GM19467 (cell line): ENCODE measurements at regions not wholly inside any gene's neighbourhood (a gene's known extent, or its start where the extent isn't known, plus 50 kb on each side); places are given as distances from the start of the nearest gene placed in this dataset.

Source experiments
- ATAC-seq: cut with Tn5 transposase; IDR thresholded peaks from one replicate; pipeline ENCODE4 v1.9.1; 2021; ENCODE audit warnings: mild to moderate bottlenecking, moderate library complexity; ENCODE audit not compliant: unreplicated experiment

DNA sequence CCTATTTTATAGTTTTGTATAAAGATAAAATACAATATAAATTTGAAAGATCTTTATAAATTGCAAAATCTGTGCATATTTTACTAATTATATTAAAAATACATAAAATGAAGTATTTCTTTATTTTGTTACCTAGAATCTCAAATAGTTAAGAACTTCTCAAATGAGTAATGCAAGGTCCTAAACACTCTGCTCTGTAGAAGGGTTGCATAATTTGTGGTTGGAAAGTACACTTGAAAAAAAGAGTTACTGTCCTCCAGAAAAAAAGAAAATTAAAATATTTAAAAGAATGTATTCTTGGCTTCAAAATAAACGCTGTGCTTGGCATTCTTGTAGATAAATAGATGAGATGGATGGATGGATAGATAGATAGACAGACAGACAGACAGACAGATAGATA lies 428.8 kb upstream of the CDH6 start:
- ATAC-seq: no peak

GRCh38 chr5:30759731-30760130 lies 433.8 kb upstream of the CDH6 start:
- ATAC-seq: no peak

- ATAC-seq: no peak
Observed at GRCh38 chr5:30752015-30752414, 441.5 kb upstream of the CDH6 start.

- no peak for ATAC-seq
Observed at GRCh38 chr5:30749971-30750370, 443.5 kb upstream of the CDH6 start.

GRCh38 chr5:30747412-30747811 lies 446.1 kb upstream of the CDH6 start:
- ATAC-seq: no peak

GRCh38 chr5:30736669-30737068 lies 456.8 kb upstream of the CDH6 start:
- ATAC-seq: no peak

GRCh38 chr5:30734118-30734517 lies 459.4 kb upstream of the CDH6 start:
- ATAC-seq: no peak

DNA sequence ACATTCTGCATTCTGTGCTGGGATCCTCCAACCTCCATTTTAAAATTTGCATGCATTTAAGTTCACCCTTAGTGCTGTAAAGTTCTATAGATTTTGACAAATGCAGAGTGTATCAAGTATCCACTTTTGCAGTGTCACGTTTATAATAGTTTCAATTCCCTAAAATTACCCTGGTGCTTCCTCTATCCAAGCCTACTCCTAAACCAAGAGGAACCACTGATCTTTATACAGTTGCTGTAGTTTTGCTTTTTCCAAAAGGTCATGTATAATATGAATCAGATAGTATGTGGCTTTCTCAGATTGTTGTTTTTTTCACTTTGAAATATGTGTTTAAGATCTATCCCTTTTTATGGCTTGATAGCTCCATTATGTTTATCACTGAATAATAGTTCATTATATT lies 468.4 kb upstream of the CDH6 start:
- no peak for ATAC-seq

DNA sequence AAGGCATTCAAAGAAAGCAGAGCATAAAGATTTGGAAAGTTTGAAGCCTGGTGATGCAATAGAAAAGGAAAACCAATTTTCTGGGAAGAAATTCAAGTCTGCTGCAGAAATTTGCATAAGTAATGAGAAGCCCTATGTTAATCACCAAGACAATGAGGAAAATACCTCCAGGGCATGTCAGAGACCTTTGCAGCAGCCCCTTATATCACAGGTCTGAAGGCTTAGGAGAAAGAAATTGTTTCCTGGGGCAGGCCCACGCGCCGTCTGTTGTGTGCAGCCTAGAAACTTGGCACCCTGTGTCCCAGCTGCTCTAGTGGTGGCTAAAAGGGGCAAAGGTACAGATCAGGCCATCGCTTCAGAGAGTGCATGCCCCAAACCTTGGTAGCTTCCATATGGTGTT lies 495.3 kb upstream of the CDH6 start:
- no peak for ATAC-seq

DNA sequence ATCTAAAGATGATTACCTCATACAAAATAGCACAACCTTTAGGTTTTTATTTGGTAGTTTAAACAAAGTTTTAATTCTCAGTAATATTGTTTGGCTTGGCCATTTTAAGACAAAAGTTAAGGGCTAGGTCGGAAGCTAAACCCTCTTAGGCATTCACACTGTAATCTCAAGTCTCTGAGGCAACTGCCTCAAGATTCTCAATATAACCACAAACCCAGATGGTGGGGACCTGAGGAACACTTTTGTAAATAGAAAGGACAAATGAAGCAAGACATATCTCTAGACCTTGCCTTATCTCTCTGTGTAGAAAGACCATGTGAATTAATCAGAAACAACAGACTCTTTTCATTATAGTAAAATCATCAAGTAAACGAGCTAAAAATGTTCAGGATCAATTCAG lies 500.2 kb upstream of the CDH6 start:
- ATAC-seq: no peak

DNA sequence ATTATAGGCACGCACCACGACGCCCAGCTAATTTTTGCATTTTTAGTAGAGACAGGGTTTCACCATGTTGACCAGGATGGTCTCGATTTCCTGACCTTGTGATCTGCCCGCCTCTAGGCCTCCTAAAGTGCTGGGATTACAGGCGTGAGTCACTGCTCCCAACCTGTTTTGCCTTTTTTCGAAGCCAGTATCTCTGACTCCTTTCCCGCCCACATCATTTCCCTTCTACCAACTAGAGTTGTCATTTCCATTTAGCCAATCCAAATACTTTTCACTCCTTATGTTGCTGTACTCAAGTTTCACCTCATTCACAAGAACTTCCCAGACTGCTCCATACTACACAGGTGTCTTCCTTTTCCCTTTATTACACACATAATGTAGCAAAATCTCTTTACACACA lies 502.6 kb upstream of the CDH6 start:
- no peak for ATAC-seq

DNA sequence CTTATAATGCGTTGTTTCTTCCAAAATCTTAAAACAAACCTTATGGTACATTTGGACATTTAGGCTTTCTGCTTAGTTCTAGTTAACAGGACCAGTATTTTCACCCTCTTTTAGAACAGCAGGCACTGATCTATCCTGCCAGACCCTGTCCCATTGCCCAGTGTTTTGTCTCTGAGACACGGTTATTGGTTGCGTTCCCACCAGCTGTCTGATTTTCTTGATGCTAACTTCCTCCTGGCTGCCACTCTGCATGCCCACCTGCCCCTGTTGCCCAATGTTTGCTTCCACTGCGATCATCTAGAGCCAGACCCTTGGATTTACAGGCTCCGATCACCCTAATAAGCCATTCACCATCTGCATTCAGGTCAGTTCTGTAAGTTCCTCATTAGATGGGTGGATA lies 506.0 kb upstream of the CDH6 start:
- no peak for ATAC-seq

- ATAC-seq: no peak
Observed at GRCh38 chr5:30686530-30686929, 507.0 kb upstream of the CDH6 start.

DNA sequence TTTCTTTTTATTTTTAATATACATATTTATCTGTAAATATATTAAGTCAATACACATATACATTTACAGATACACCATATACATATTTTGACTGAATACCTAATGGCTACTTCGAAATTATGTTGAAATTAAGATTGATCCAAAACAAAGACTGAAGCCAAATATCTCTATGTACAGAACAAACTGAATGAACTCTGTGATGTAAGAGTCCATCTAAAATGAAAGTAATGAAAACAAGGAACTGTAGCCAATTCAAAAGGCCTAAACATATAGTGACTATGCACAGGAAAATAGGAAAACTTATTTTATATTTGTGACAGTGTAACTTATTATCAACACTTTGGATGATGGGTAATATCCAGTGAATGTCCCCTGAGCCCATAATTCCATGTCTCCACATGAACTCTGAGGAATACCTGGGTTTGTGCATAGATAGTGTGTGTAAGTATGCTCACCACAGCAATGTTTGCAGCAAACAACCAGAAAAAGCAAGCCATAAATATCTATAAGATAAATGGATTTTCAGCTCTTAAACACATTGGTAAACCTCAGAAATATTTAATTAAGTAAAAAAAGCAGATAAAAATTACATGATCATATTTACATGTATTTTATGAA lies 517.2 kb upstream of the CDH6 start:
- no peak for ATAC-seq

- no peak for ATAC-seq
Observed at GRCh38 chr5:30667293-30667692, 526.2 kb upstream of the CDH6 start.

- no peak for ATAC-seq
Observed at GRCh38 chr5:30663536-30663935, 530.0 kb upstream of the CDH6 start.

GRCh38 chr5:30662373-30662772 lies 531.1 kb upstream of the CDH6 start:
- ATAC-seq: no peak

DNA sequence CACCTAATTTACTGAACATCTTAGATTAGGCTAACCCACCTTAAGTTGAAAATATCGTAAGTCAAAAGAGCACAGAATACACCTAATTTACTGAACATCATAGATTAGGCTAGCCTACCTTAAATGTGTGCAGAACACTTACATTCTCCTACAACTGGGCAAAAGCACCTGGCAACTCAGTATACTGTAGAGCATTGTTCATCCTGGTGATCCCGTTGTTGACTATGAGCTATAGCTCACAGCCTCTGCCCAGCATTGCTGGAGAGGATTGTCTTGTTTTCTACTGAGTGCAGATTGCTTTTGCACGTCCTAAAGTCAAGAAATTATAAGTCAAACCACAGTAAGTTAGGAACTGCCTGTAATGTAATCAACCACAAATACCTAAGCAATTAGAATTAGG lies 531.8 kb upstream of the CDH6 start:
- ATAC-seq: no peak

DNA sequence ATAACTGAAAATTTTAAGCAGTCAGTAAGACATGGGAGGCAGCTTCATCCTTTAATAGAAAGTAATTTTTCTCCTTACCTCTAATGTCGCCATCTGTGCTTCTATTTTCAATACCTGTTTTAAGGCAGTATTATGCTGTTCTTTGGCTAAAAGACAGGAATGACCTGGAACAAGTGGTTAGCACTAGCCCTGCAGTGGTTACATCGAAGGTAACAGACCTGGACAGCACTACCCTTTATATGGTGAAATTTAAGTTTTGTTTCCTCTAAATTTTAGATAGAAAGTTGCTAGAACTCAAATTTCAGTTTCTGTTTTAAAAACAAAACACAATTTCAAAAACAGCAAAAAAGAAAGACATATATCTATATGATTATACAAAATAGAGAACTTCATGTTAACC lies 534.1 kb upstream of the CDH6 start:
- ATAC-seq: no peak

GRCh38 chr5:30650311-30650710 lies 543.2 kb upstream of the CDH6 start:
- ATAC-seq: no peak

- no peak for ATAC-seq
Observed at GRCh38 chr5:30638899-30639298, 554.6 kb upstream of the CDH6 start.

- ATAC-seq: no peak
Observed at GRCh38 chr5:30627945-30628344, 565.5 kb upstream of the CDH6 start.

DNA sequence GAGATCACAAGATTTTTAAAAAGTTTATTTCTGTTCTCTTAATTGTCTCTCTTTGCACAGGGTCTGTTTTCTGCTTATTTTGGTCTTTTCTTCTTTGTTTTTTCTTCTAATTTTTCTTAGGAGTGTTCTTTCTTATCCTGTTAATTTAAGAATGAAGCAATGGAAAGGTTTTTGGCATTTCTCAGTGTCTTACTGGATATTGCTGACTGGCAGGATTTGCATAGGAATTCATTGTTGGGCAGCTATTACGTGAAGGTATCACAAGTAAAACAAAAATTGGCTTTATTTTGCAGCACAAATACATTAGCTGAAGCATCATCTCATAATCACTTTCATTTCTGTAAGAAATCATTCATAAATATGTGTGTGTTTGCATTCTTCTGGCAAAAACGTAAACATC lies 566.9 kb upstream of the CDH6 start:
- ATAC-seq: no peak
